Ureter (tissue), 1 donor: ENCODE measurements at regions not wholly inside any gene's neighbourhood (a gene's known extent, or its start where the extent isn't known, plus 50 kb on each side); places are given as distances from the start of the nearest gene placed in this dataset.

ENCODE experiments used
- DNase-seq: peaks from one replicate; pipeline ENCODE4 v3.0.0-alpha.2; 2020; ENCODE audit warnings: low spot score
- donor health status: DM: yes; HTN: yes; CAD: no.

- DNase-seq, result no peak
These were observed 240.1 kb downstream of the HGF start for GRCh38 chr7:81529785-81530184.

GRCh38 chr7:81527651-81528050 is 242.2 kb downstream of the HGF start:
- no peak for DNase-seq

- DNase-seq, result no peak
These were observed 242.9 kb downstream of the HGF start for GRCh38 chr7:81526971-81527370.

GRCh38 chr7:81525841-81526240 is 244.0 kb downstream of the HGF start:
- DNase-seq, result no peak

GRCh38 chr7:81519886-81520285 is 250.0 kb downstream of the HGF start:
- DNase-seq, result no peak

GRCh38 chr7:81516898-81517297 is 252.9 kb downstream of the HGF start:
- no peak for DNase-seq

- DNase-seq, result no peak
These were observed 254.8 kb downstream of the HGF start for GRCh38 chr7:81515009-81515408.

- no peak for DNase-seq
These were observed 255.3 kb downstream of the HGF start for GRCh38 chr7:81514546-81514945.

- DNase-seq, result no peak
These were observed 259.7 kb downstream of the HGF start for GRCh38 chr7:81510122-81510521.

GRCh38 chr7:81507221-81507620 is 262.6 kb downstream of the HGF start:
- DNase-seq, result no peak

GRCh38 chr7:81506609-81507008 is 263.2 kb downstream of the HGF start:
- no peak for DNase-seq

GRCh38 chr7:81503771-81504170 is 266.1 kb downstream of the HGF start:
- no peak for DNase-seq

- no peak for DNase-seq
These were observed 266.5 kb downstream of the HGF start for GRCh38 chr7:81503336-81503735.

GRCh38 chr7:81501220-81501619 is 268.6 kb downstream of the HGF start:
- no peak for DNase-seq

GRCh38 chr7:81500631-81501030 is 269.2 kb downstream of the HGF start:
- DNase-seq, result no peak

GRCh38 chr7:81499262-81500116 is 270.4 kb downstream of the HGF start:
- no peak for DNase-seq

- DNase-seq, result no peak
These were observed 271.7 kb downstream of the HGF start for GRCh38 chr7:81498176-81498575.

- no peak for DNase-seq
These were observed 276.9 kb downstream of the HGF start for GRCh38 chr7:81492910-81493309.

- no peak for DNase-seq
These were observed 277.6 kb downstream of the HGF start for GRCh38 chr7:81492240-81492639.

GRCh38 chr7:81491573-81491972 is 278.3 kb downstream of the HGF start:
- no peak for DNase-seq

GRCh38 chr7:81488210-81488609 is 281.6 kb downstream of the HGF start:
- DNase-seq, result no peak

GRCh38 chr7:81487516-81487915 is 282.3 kb downstream of the HGF start:
- no peak for DNase-seq

- peak; percentile 54 for DNase-seq
These were observed 285.6 kb downstream of the HGF start for GRCh38 chr7:81484261-81484660.

GRCh38 chr7:81482600-81483186 is 287.2 kb downstream of the HGF start:
- no peak for DNase-seq
